HG03520 (cell line): ENCODE measurements at regions not wholly inside any gene's neighbourhood (a gene's known extent, or its start where the extent isn't known, plus 50 kb on each side); places are given as distances from the start of the nearest gene placed in this dataset.

Source experiments
- ATAC-seq: cut with Tn5 transposase; IDR thresholded peaks from one replicate; pipeline ENCODE4 v1.9.1; 2021; ENCODE audit warnings: mild to moderate bottlenecking, moderate library complexity; ENCODE audit not compliant: unreplicated experiment

- ATAC-seq = no peak
Observed at GRCh38 chr10:52915391-52915790, 142.8 kb upstream of the MBL2 start.

GRCh38 chr10:52911163-52911562, 138.6 kb upstream of the MBL2 start:
- ATAC-seq = no peak

- no peak for ATAC-seq
Observed at GRCh38 chr10:52908478-52908877, 135.9 kb upstream of the MBL2 start.

- no peak for ATAC-seq
Observed at GRCh38 chr10:52906046-52906445, 133.5 kb upstream of the MBL2 start.

- ATAC-seq = no peak
Observed at GRCh38 chr10:52903397-52903938, 130.9 kb upstream of the MBL2 start.

GRCh38 chr10:52900593-52900992, 128.0 kb upstream of the MBL2 start:
- peak; percentile 84 for ATAC-seq

GRCh38 chr10:52897162-52897561, 124.6 kb upstream of the MBL2 start:
- ATAC-seq = no peak

- no peak for ATAC-seq
Observed at GRCh38 chr10:52895059-52895458, 122.5 kb upstream of the MBL2 start.

GRCh38 chr10:52890281-52890680, 117.7 kb upstream of the MBL2 start:
- ATAC-seq = no peak

- no peak for ATAC-seq
Observed at GRCh38 chr10:52889611-52890010, 117.0 kb upstream of the MBL2 start.

- ATAC-seq = peak; percentile 95
Observed at GRCh38 chr10:52883996-52884871, 111.7 kb upstream of the MBL2 start.

- ATAC-seq = no peak
Observed at GRCh38 chr10:52879091-52879807, 106.7 kb upstream of the MBL2 start.

GRCh38 chr10:52877451-52877850, 104.9 kb upstream of the MBL2 start:
- no peak for ATAC-seq

GRCh38 chr10:52875336-52875735, 102.8 kb upstream of the MBL2 start:
- ATAC-seq = no peak

GRCh38 chr10:52874581-52874980, 102.0 kb upstream of the MBL2 start:
- ATAC-seq = no peak

- ATAC-seq = no peak
Observed at GRCh38 chr10:52871191-52871843, 98.7 kb upstream of the MBL2 start.

- no peak for ATAC-seq
Observed at GRCh38 chr10:52870562-52870961, 98.0 kb upstream of the MBL2 start.

GRCh38 chr10:52869864-52870263, 97.3 kb upstream of the MBL2 start:
- no peak for ATAC-seq

GRCh38 chr10:52865213-52865612, 92.6 kb upstream of the MBL2 start:
- no peak for ATAC-seq

- ATAC-seq = peak; percentile 41
Observed at GRCh38 chr10:52864201-52865106, 91.9 kb upstream of the MBL2 start.
